ENCODE measurements at regions not wholly inside any gene's neighbourhood (a gene's known extent, or its start where the extent isn't known, plus 50 kb on each side); places are given as distances from the start of the nearest gene placed in this dataset.
"Not testable (repeated sequence)": the region's sequence is repeated elsewhere in the genome, so short reads cannot be mapped to it uniquely, and the experiment has no call there.

DNA sequence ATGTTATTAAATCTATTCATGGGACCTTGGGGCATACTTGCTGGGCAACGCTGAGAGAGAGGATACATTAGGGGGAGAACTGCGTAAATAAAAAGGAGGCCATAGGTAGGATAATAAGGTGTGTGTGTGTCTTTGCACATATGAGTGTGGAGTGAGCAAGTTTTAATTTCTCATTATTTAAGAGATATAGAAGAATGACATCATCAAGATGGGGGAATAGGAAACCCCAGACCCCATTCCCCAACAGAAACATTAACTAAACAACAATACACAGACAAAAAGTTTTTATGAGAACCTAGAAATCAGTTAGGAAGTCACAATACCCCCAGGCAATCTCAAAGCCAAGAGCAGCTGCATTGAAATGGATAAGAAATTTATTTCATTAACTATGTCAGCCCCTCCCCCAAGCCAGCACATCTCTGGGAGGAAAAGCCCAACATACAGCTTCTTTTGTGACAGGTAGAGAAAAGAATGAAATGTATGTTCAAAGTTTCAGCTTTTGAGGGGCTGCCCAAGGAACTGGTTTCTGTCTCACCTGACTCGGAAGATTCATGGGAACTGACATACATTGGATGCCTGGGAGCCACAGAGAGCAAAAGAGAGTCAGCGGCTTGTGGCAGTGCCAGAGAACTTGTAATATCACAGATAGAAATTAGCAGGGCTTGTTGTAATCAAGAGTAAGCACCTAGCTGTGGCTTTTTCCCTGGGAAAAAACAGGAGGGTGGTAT lies 234.3 kb upstream of the NFIA start:
- no peak overlapping the region for H3K4me3 ChIP-seq (ENCODE audit: low read depth, low read length)
- TF ChIP-seq, protein P1, sequence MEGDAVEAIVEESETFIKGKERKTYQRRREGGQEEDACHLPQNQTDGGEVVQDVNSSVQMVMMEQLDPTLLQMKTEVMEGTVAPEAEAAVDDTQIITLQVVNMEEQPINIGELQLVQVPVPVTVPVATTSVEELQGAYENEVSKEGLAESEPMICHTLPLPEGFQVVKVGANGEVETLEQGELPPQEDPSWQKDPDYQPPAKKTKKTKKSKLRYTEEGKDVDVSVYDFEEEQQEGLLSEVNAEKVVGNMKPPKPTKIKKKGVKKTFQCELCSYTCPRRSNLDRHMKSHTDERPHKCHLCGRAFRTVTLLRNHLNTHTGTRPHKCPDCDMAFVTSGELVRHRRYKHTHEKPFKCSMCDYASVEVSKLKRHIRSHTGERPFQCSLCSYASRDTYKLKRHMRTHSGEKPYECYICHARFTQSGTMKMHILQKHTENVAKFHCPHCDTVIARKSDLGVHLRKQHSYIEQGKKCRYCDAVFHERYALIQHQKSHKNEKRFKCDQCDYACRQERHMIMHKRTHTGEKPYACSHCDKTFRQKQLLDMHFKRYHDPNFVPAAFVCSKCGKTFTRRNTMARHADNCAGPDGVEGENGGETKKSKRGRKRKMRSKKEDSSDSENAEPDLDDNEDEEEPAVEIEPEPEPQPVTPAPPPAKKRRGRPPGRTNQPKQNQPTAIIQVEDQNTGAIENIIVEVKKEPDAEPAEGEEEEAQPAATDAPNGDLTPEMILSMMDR (IDR thresholded peaks at IDR 0.05; ENCODE audit: low read depth, low read length), result no peak

DNA sequence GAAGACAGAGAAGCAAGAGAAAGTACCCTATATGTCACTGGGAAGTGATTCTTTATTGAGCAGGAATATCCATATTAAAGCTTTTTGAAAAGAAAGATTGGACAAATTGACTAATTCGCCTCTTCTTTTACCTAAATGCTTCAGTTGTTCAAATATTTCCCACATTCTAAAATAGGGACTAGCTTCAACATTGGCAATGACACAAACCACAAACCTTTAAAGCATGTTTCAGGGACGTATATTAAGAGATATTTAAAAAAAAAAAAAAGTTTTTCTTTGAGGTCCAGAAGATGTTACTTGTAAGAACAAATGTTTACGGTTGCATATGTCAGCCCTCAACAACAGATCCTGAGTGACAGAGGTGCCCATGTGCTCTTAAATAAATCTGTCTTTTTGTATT lies 235.0 kb upstream of the NFIA start:
- Histone ChIP-seq H3K27me3 (ENCODE audit: control insufficient read depth, insufficient read depth, low read length) (no peaks in the 10 kb centered on the region), H3K9me3 (ENCODE audit: control insufficient read depth, insufficient read depth, low read length) (no peaks in the 10 kb centered on the region), H3K4me3 (ENCODE audit: low read depth, low read length) (no peak overlapping the region), H3K27ac (ENCODE audit: low read depth, low read length) (no peak overlapping the region)
- TF ChIP-seq, protein P1 (IDR thresholded peaks at IDR 0.05; ENCODE audit: low read depth, low read length), result no peak
- ChIA-PET POLR2A (no interaction called here), CTCF (interaction anchor here (1.2 to 4.6 kb wide), 3 partner anchors 741 to 1005 kb away, joined by 4 to 57 read pairs (median 5); no protein-coding TSS in a partner anchor)
- no peak for DNase-seq (ENCODE audit: low read depth, low spot score)

More for the DNA sequence above, 234.3 kb upstream of the NFIA start:
- Histone ChIP-seq H3K27ac (ENCODE audit: low read depth, low read length) (no peak overlapping the region), H3K27me3 (ENCODE audit: control insufficient read depth, insufficient read depth, low read length) (no peaks in the 10 kb centered on the region), H3K9me3 (ENCODE audit: control insufficient read depth, insufficient read depth, low read length) (no peaks in the 10 kb centered on the region)
- no peak for DNase-seq (ENCODE audit: low read depth, low spot score)
- ChIA-PET POLR2A (no interaction called here), CTCF (interaction anchor here (0.6 to 4.6 kb wide), 18 partner anchors 11 to 1271 kb away, joined by 3 to 57 read pairs (median 4); no protein-coding TSS in a partner anchor)

DNA sequence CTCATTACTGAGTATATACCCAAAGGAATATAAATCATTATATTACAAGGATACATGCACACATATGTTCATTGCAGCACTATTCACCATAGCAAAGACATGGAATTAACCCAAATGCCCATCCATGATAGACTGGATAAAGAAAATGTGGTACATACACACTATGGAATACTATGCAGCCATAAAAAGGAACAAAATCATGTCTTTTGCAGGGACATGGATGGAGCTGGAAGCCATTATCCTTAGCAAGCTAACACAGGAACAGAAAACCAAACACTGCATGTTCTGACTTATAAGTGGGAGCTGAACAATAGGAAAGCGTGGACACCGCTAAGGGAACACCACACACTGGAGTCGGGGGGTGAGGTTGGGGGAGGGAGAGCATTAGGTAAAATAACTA lies 236.7 kb upstream of the NFIA start:
- H3K9me3 ChIP-seq (ENCODE audit: control insufficient read depth, insufficient read depth, low read length); H3K4me3 ChIP-seq (ENCODE audit: low read depth, low read length); DNase-seq (ENCODE audit: low read depth, low spot score); POLR2A ChIA-PET; H3K27me3 ChIP-seq (ENCODE audit: control insufficient read depth, insufficient read depth, low read length); H3K27ac ChIP-seq (ENCODE audit: low read depth, low read length): not testable (repeated sequence)
- CTCF ChIA-PET, result interaction anchor here (4.6 kb wide), 1 partner anchor 1007 kb away, joined by 57 read pairs; no protein-coding TSS in a partner anchor

DNA sequence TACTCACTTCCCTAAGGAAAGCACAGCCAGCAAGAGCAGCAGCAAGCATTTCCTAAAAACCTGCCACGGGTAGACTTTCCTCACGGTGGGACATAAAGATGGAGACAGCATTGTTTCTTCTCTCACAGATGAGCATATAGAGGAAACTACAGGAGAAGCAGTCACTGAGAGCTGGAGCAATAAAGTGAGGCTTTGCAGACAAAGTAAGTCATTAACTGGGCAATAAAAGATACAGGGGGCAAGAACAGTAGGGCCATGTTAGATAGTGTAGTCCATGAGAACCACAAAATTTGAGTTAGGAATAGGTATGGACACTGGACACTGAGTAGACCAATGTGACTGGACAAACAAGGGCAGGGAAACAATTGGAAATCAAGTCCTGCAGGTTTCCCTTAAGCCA lies 240.1 kb upstream of the NFIA start:
- no peaks in the 10 kb centered on the region for H3K27me3 ChIP-seq (ENCODE audit: control insufficient read depth, insufficient read depth, low read length)
- TF ChIP-seq, protein P1 (IDR thresholded peaks at IDR 0.05; ENCODE audit: low read depth, low read length), result no peak
- no peak for DNase-seq (ENCODE audit: low read depth, low spot score)
- POLR2A ChIA-PET, result no interaction called here
- CTCF ChIA-PET, result interaction anchor here (0.6 kb wide), 1 partner anchor 736 kb away, joined by 4 read pairs; no protein-coding TSS in a partner anchor
- H3K27ac ChIP-seq (ENCODE audit: low read depth, low read length), result no peak overlapping the region
- H3K4me3 ChIP-seq (ENCODE audit: low read depth, low read length), result no peak overlapping the region
- no peaks in the 10 kb centered on the region for H3K9me3 ChIP-seq (ENCODE audit: control insufficient read depth, insufficient read depth, low read length)

DNA sequence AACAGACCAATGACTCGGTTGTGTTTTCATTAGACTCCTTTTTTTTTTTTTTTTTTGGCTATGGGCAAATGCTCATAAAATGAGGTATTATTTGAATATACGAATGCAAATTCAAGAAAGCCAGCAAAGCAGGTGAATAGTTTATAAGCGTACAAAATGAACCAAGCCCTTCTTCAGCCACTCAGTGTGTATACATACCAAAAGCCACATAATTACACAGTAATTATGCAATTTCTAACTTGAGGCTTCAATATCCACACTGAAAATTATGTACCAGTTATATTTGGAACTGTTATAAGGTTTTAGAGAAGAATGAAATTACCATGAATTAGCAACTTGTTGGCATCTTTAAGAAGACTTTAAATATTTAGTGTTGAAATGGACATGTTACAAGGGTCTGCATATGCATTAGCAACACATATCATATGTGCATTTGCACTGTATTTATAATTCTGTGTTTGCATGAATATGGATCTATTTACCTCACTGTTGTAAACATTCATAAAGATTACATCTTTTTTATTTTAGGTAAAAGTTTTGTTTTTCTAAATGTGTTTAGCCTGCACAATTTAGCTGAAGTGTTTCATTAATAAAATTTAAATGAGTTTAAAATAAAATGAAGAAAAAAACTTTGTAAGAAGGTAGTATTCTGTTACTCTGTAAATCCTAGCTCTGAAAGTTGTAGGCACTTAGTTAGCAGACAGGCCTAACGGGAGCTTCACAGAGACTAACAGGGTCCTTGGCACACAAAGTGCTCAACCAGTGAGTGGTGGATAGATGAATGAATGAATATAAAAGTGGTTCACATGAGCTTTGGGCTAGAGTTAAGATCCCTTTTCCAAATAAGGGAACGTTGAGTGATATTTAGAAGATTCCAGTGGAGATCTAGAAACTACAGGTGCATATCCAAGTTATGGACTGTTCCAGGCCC lies 241.0 kb upstream of the NFIA start:
- no peaks in the 10 kb centered on the region for H3K27me3 ChIP-seq (ENCODE audit: control insufficient read depth, insufficient read depth, low read length)
- no peak for DNase-seq (ENCODE audit: low read depth, low spot score)
- TF ChIP-seq, protein P1 (IDR thresholded peaks at IDR 0.05; ENCODE audit: low read depth, low read length), result no peak
- ChIA-PET POLR2A (no interaction called here), CTCF (no interaction called here)
- no peaks in the 10 kb centered on the region for H3K9me3 ChIP-seq (ENCODE audit: control insufficient read depth, insufficient read depth, low read length)
- no peak overlapping the region for H3K27ac ChIP-seq (ENCODE audit: low read depth, low read length)
- H3K4me3 ChIP-seq (ENCODE audit: low read depth, low read length), result no peak overlapping the region

DNA sequence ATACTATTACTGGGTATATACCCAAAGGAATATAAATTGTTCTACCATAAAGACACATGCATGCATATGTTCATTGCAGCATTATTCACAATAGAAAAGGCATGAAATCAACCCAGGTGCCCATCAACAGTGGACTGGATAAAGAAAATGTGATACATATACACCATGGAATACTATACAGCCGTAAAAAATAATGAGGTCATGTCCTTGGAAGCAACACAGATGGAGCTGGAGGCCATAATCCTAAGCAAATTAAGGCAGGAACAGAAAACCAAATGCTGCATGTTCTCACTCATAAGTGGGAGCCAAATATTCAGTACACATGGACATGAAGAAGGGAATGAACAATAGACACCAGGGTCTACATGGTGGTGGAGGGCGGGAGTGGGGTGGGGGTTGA lies 241.9 kb upstream of the NFIA start:
- H3K27me3 ChIP-seq (ENCODE audit: control insufficient read depth, insufficient read depth, low read length); H3K4me3 ChIP-seq (ENCODE audit: low read depth, low read length); CTCF ChIA-PET; H3K27ac ChIP-seq (ENCODE audit: low read depth, low read length); POLR2A ChIA-PET; DNase-seq (ENCODE audit: low read depth, low spot score); H3K9me3 ChIP-seq (ENCODE audit: control insufficient read depth, insufficient read depth, low read length): not testable (repeated sequence)
